GM12865 (cell line): ENCODE measurements at regions not wholly inside any gene's neighbourhood (a gene's known extent, or its start where the extent isn't known, plus 50 kb on each side); places are given as distances from the start of the nearest gene placed in this dataset.
A peak's percentile ranks its signal among the peaks of the same experiment; 100 is the strongest.

Source experiments
- DNase-seq: peaks from one replicate; pipeline ENCODE4 v3.0.0; 2010; ENCODE audit warnings: low read depth
- H3K4me3 ChIP-seq: 2 replicates; pipeline ENCODE4 v1.5.1; 2011; ENCODE audit warnings: mild to moderate bottlenecking, low read depth, low read length, control low read depth
- TF ChIP-seq, protein P1 (sequence below): IDR thresholded peaks from 2 replicates; pipeline ENCODE4 v1.5.1; 2011; ENCODE audit warnings: low read length, control low read depth, low read depth, inconsistent platforms; ENCODE audit not compliant: insufficient read depth; ENCODE audit errors: missing control alignments

DNA sequence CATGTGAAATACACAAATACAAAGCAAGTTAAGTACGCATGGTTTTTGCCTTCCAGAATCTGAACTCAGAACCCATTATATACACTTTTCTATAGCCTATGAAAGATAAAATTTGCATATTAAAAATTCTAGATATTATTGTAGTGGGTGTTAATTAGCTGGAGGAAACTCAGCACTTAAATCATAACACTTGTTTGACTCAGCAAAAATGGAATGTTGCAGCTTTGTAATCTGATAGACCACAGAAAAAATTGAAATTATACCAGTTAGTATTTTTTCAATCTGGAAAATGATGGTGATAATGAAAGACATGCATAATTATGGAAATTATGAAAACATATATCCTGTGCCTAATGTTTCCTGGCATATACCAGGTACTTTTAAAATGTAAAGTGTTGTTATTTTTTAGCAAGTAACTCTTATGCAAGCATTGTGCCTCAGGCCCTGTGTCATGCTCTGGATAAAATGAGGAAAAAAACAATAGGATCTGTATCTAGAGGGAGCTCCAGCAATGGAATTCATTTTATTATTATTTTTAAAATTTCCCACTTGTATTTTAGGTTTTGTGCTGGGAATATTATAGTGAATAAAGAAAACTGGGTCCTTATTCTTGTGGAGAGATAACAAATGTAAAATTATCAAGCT lies 490.4 kb upstream of the SEMA3A start:
- DNase-seq: no peak
- no peak overlapping the region for H3K4me3 ChIP-seq
- TF ChIP-seq, protein P1, sequence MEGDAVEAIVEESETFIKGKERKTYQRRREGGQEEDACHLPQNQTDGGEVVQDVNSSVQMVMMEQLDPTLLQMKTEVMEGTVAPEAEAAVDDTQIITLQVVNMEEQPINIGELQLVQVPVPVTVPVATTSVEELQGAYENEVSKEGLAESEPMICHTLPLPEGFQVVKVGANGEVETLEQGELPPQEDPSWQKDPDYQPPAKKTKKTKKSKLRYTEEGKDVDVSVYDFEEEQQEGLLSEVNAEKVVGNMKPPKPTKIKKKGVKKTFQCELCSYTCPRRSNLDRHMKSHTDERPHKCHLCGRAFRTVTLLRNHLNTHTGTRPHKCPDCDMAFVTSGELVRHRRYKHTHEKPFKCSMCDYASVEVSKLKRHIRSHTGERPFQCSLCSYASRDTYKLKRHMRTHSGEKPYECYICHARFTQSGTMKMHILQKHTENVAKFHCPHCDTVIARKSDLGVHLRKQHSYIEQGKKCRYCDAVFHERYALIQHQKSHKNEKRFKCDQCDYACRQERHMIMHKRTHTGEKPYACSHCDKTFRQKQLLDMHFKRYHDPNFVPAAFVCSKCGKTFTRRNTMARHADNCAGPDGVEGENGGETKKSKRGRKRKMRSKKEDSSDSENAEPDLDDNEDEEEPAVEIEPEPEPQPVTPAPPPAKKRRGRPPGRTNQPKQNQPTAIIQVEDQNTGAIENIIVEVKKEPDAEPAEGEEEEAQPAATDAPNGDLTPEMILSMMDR: no peak

DNA sequence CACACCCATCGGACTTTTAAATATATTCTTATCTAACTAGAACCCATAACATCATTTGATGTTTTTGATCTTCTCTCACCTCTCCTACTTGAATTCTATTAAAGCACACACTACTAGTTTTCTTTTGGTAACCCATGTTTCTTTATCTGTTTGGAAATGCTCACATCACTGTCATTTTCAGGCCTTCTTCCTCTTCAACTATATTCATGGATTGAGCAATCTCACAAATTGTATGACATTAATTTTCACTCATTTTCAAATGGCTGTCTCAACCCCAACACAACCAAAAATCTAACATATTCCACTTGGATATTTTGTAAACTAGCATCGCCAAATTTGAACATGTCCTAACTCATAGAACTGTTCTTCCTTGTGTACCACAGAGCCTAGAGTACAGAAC lies 488.0 kb upstream of the SEMA3A start:
- TF ChIP-seq, protein P1: no peak
- DNase-seq: no peak
- no peak overlapping the region for H3K4me3 ChIP-seq

DNA sequence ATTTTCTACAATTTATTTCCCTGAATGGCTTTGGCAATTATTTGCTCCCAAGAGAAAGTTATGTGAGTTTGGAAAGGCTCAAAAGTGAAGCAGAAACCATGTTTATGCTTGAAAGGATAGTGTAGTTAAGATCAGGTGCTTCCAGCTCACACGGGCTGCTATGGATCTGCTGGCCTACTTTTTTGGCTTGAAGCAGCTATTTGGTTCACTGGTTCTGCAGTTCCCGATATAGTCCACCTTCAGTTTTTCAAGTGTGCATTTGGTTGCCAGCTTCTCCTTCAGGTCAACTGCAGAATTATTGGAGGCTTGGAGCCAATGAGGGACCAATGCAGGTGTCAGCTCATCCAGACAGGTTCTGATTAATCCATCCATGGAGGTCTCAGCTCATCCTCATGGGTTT lies 484.3 kb upstream of the SEMA3A start:
- no peak overlapping the region for H3K4me3 ChIP-seq
- DNase-seq: no peak
- TF ChIP-seq, protein P1: no peak

DNA sequence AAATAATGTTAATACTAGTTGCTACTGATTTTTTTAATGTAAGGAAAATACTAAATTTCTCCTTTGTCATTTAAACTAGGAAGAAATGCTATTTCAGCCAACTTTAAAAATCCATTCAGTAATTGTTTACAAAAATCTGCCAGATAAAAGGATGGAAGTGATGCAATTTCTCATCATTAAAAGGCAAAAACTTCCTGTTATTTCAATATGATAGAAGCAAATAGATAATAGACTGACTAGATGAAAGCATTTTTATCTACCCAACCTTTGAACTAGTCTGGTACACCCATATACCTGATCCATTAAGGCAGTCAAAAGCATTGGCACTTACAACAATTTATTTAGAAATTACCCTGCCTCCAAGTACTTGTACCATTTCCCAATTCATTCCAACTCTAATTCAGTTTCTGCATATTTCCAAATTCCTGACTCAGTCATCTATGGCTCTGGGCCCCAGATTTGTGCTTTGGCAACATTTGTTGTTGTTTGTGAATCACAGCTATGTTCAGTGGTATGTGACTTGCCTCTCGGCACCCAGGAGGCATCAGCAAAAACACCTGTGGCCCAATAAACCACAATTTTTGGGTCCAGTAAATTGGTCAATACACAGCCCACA lies 482.6 kb upstream of the SEMA3A start:
- no peak for DNase-seq
- no peak overlapping the region for H3K4me3 ChIP-seq
- TF ChIP-seq, protein P1: no peak

DNA sequence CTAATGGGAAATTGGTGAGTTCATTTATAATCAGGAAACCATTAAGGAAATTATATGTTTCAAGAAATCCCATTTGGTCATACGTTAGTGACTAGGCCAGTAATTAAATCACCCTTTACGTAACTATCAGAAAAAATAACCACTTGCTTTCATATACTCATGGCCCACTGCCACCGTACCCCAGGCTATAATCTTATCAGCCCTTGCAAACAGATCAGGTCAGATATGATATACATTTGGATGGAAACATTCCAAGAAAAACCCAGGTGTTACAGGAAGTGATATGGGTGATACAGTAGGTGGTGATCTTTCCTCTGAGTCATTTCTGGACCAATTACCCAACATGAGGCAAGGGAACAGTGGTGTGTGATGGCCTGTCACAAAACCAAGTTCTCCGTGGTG lies 481.0 kb upstream of the SEMA3A start:
- H3K4me3 ChIP-seq: no peak overlapping the region
- TF ChIP-seq, protein P1: no peak
- peak; percentile 23 for DNase-seq

DNA sequence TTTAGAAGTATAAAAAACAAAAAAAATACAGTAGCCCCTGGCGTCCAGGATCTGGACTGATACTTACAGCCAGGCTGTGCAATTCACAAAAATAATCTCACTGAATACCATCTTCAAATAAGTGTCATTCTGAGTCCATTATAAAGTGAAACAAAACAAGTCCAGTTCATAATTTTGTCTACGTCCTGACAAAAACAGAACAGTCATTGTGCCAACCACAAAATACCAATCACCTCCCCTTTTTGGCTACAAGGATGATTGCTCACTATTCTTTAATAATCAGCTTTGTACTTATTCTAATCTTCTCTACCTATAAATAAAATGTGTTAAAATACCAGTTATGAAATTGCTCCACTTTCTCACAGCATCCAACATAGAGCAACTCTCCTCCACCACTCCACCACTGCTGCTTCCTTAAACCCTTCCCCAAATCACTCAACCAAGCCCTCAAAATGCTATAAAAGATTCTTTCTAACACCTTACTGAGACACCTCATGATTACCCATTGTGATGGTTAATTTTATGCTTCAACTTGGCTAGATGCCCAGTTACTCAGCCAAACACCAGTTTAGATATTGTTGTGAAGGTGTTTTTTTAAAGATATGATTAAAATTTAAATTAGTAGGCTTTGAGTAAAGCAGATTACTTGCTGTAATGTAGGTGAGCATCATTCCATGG lies 479.8 kb upstream of the SEMA3A start:
- peak; percentile 5 for DNase-seq
- TF ChIP-seq, protein P1: no peak

More for the DNA sequence above, 479.8 kb upstream of the SEMA3A start:
- no peak overlapping the region for H3K4me3 ChIP-seq
